Transverse colon (tissue), 4 donors: ENCODE measurements at regions not wholly inside any gene's neighbourhood (a gene's known extent, or its start where the extent isn't known, plus 50 kb on each side); places are given as distances from the start of the nearest gene placed in this dataset.

Experiments used
- POLR2A ChIP-seq: fragments of 450-650 bp; IDR thresholded peaks from one replicate; pipeline ENCODE4 v1.6.1; 2016; ENCODE audit warnings: antibody characterized with exemption, mild to moderate bottlenecking, moderate library complexity
- POLR2AphosphoS5 ChIP-seq, 3 donors: sonication (generic); formaldehyde crosslinking; IDR thresholded peaks; one replicate each; pipeline ENCODE4 v1.6.1; 2016; ENCODE audit warnings: antibody characterized with exemption in 3 of 3
- TF ChIP-seq, protein P1 (sequence below), 5 experiments: fragments of 200-600 bp in 3 of 5; fragments of 450-650 bp in 2 of 5; sonication (generic) in 3 of 5; IDR thresholded peaks; 1 replicate in 2 of 5; 2 replicates in 3 of 5; pipeline ENCODE4 v1.5.1; 2016 to 2017; ENCODE audit warnings: antibody characterized with exemption in 5 of 5, inconsistent platforms in 3 of 5, mild to moderate bottlenecking in 2 of 5, moderate library complexity in 1 of 5

DNA sequence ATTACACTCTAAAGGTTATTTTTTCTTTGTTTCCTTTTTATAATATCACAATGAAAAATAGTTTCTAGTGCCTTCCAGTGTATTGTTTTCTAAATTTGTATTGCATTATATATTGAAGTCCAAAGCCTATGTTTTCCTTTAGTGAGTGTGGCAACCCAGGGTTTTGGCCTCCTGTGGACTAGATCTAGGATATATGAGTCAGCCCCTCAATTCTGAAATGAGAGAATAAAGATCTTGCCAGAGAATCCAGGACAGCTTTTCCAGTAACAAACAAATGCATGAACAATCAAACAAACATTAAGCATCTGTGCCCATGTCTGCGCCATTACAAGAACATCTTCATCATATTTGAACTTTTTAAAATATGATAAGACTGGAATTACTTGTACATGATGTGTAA, 70.7 kb upstream of the SSTR1 start:
- TF ChIP-seq, protein P1, sequence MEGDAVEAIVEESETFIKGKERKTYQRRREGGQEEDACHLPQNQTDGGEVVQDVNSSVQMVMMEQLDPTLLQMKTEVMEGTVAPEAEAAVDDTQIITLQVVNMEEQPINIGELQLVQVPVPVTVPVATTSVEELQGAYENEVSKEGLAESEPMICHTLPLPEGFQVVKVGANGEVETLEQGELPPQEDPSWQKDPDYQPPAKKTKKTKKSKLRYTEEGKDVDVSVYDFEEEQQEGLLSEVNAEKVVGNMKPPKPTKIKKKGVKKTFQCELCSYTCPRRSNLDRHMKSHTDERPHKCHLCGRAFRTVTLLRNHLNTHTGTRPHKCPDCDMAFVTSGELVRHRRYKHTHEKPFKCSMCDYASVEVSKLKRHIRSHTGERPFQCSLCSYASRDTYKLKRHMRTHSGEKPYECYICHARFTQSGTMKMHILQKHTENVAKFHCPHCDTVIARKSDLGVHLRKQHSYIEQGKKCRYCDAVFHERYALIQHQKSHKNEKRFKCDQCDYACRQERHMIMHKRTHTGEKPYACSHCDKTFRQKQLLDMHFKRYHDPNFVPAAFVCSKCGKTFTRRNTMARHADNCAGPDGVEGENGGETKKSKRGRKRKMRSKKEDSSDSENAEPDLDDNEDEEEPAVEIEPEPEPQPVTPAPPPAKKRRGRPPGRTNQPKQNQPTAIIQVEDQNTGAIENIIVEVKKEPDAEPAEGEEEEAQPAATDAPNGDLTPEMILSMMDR (IDR thresholded peaks at IDR 0.05): no peak
- TF ChIP-seq POLR2AphosphoS5 (IDR thresholded peaks at IDR 0.05) (no peak), POLR2A (no peak)
